PC-9 (cell line): ENCODE measurements at regions not wholly inside any gene's neighbourhood (a gene's known extent, or its start where the extent isn't known, plus 50 kb on each side); places are given as distances from the start of the nearest gene placed in this dataset.

Source experiments
- CTCF ChIP-seq: fragments of 200-600 bp; sonication (generic); conservative IDR thresholded peaks from 2 replicates; pipeline ENCODE4 v1.6.1; 2017; ENCODE audit warnings: mixed run types, antibody characterized with exemption, mild to moderate bottlenecking, moderate library complexity
- EZH2 ChIP-seq: fragments of 200-600 bp; sonication (generic); IDR thresholded peaks from 2 replicates; pipeline ENCODE4 v1.8.0; 2017; ENCODE audit warnings: antibody characterized with exemption, low read depth

- no peak for TF ChIP-seq CTCF
- no peak for TF ChIP-seq EZH2
Measured at GRCh38 chr6:44737341-44737740, 349.8 kb downstream of the CDC5L start.
